Endothelial cell of umbilical vein (primary cell): ENCODE measurements at regions not wholly inside any gene's neighbourhood (a gene's known extent, or its start where the extent isn't known, plus 50 kb on each side); places are given as distances from the start of the nearest gene placed in this dataset.

Experiments
- BruUV-seq: library from RNA; stranded (reverse); fragments of 400-500 nt; replicated peaks from 2 replicates; lab custom pipeline; 2021; lab: Mats Ljungman, UMichigan
- CTCF ChIA-PET: fragments of 300-600, 350-600 bp; sonication (Branson Sonifier 250); formaldehyde crosslinking; loops from one replicate; lab custom pipeline; 2021; ENCODE audit warnings: antibody characterized with exemption, inconsistent platforms; lab: Charles Lee
- POLR2A ChIA-PET: fragments of 300-600, 350-600 bp; sonication (Branson Sonifier 250); formaldehyde crosslinking; loops from one replicate; lab custom pipeline; 2021; ENCODE audit warnings: antibody characterized with exemption, inconsistent platforms; lab: Charles Lee
- DNase-seq: peaks from one replicate; pipeline ENCODE4 v3.0.0-alpha.2; 2011; ENCODE audit warnings: low read depth, low spot score
- FAIRE-seq: peaks from 2 replicates; lab custom pipeline; 2011; peaks lifted over from hg19 to GRCh38; lab: Jason Lieb, UNC
- H2AFZ ChIP-seq: 2 replicates; pipeline ENCODE4 v1.6.0; 2012; ENCODE audit warnings: low read depth, low read length, control low read depth, inconsistent platforms
- H3K27ac ChIP-seq: 2 replicates; pipeline ENCODE4 v1.5.1; 2011; ENCODE audit warnings: low read depth, mild to moderate bottlenecking, control low read depth, low read length, moderate library complexity; ENCODE audit not compliant: insufficient read depth
- H3K27me3 ChIP-seq, 2 experiments: 2 replicates each; pipeline versions ENCODE4 v1.6.0 to v1.6.1; 2011; ENCODE audit warnings: low read length in 2 of 2, mixed read lengths in 1 of 2; ENCODE audit not compliant: control insufficient read depth in 2 of 2, insufficient read depth in 2 of 2
- H3K36me3 ChIP-seq, 2 experiments: 2 replicates in 1 of 2; 3 replicates in 1 of 2; pipeline ENCODE4 v1.5.1; 2011; ENCODE audit warnings: low read length in 2 of 2, mild to moderate bottlenecking in 1 of 2, moderate library complexity in 1 of 2; ENCODE audit not compliant: control insufficient read depth in 2 of 2, insufficient read depth in 2 of 2; ENCODE audit errors: extremely low read depth in 1 of 2
- H3K4me1 ChIP-seq: 3 replicates; pipeline ENCODE4 v1.5.1; 2011; ENCODE audit warnings: mild to moderate bottlenecking, low read length; ENCODE audit not compliant: control insufficient read depth, insufficient read depth; ENCODE audit errors: extremely low read depth
- H3K4me2 ChIP-seq: 2 replicates; pipeline ENCODE4 v1.6.1; 2011; ENCODE audit warnings: low read length, control low read depth, mixed read lengths; ENCODE audit not compliant: insufficient read depth
- H3K4me3 ChIP-seq, 3 experiments: fragments of 200-600 bp in 1 of 3; sonication (generic), shearing (Covaris generic) in 1 of 3; replicated peaks in 1 of 3; 2 replicates each; pipeline ENCODE4 v1.5.1; 2011 to 2016; ENCODE audit warnings: control low read depth in 3 of 3, low read length in 3 of 3, mild to moderate bottlenecking in 2 of 3, inconsistent platforms in 1 of 3, low read depth in 1 of 3, moderate library complexity in 1 of 3; ENCODE audit not compliant: insufficient read depth in 1 of 3
- H3K79me2 ChIP-seq: 2 replicates; pipeline ENCODE4 v1.6.0; 2012; ENCODE audit warnings: low read length, inconsistent platforms; ENCODE audit not compliant: control insufficient read depth, insufficient read depth
- H3K9ac ChIP-seq: replicated peaks from 2 replicates; pipeline ENCODE3; 2011; ENCODE audit warnings: low read length, control low read depth; ENCODE audit not compliant: insufficient read depth; ENCODE audit errors: extremely low read depth
- H3K9me1 ChIP-seq: replicated peaks from 3 replicates; pipeline ENCODE4 v1.6.0; 2011; ENCODE audit warnings: mild to moderate bottlenecking, low read length; ENCODE audit not compliant: control insufficient read depth, insufficient read depth; ENCODE audit errors: extremely low read depth
- H3K9me3 ChIP-seq: replicated peaks from 2 replicates; pipeline ENCODE4 v1.5.1; 2012; ENCODE audit warnings: low read length, inconsistent platforms; ENCODE audit not compliant: control insufficient read depth, insufficient read depth
- H4K20me1 ChIP-seq: replicated peaks from 2 replicates; pipeline ENCODE3; 2011; ENCODE audit warnings: mild to moderate bottlenecking, low read length; ENCODE audit not compliant: control insufficient read depth, insufficient read depth; ENCODE audit errors: extremely low read depth
- CTCF ChIP-seq, 2 donors: IDR thresholded peaks; 1 replicate in 1 of 2; 2 replicates in 1 of 2; pipeline ENCODE4 v1.5.1; 2011; ENCODE audit warnings: low read length in 2 of 2, mild to moderate bottlenecking in 2 of 2, moderate library complexity in 2 of 2, control low read depth in 1 of 2, inconsistent platforms in 1 of 2, low read depth in 1 of 2; ENCODE audit not compliant: insufficient read depth in 1 of 2; ENCODE audit errors: extremely low read depth in 1 of 2
- EZH2 ChIP-seq: IDR thresholded peaks from 2 replicates; pipeline ENCODE4 v1.6.1; 2012; ENCODE audit warnings: borderline replicate concordance, low read depth, mild to moderate bottlenecking, moderate library complexity, low read length, inconsistent platforms; ENCODE audit not compliant: severe bottlenecking
- FOS ChIP-seq: IDR thresholded peaks from 2 replicates; pipeline ENCODE4 v1.6.1; 2011; ENCODE audit warnings: mild to moderate bottlenecking, low read length, moderate library complexity, borderline replicate concordance; ENCODE audit not compliant: insufficient read depth
- GATA2 ChIP-seq: IDR thresholded peaks from 2 replicates; pipeline ENCODE4 v1.7.0; 2011; ENCODE audit warnings: low read depth, mild to moderate bottlenecking, moderate library complexity, mixed read lengths, low read length; ENCODE audit not compliant: insufficient read length, insufficient read depth
- JUN ChIP-seq: IDR thresholded peaks from 2 replicates; pipeline ENCODE4 v1.6.1; 2011; ENCODE audit warnings: borderline replicate concordance, low read depth; ENCODE audit not compliant: insufficient read length, insufficient read depth
- MYC ChIP-seq: IDR thresholded peaks from one replicate; pipeline ENCODE4 v1.6.1; 2011; ENCODE audit warnings: mild to moderate bottlenecking, low read depth, low read length
- POLR2A ChIP-seq: IDR thresholded peaks from 2 replicates; pipeline ENCODE4 v1.6.1; 2012; ENCODE audit warnings: low read depth, mild to moderate bottlenecking, control low read depth, low read length
- POLR2AphosphoS5 ChIP-seq: IDR thresholded peaks from 2 replicates; pipeline ENCODE4 v1.6.1; 2012; ENCODE audit warnings: low read depth, mild to moderate bottlenecking, control low read depth, low read length, moderate library complexity; ENCODE audit not compliant: insufficient read depth
- dilution Hi-C: fragments of 300-500 bp; cut with MboI; formaldehyde crosslinking; loops from one replicate; pipeline ENCODE4 v1.15.0; 2019; ENCODE audit warnings: low sequenced_read_pairs; ENCODE audit not compliant: extremely low pct_ligation_motif_present
- intact Hi-C: fragments of 100-400 bp; cut with micrococcal nuclease; formaldehyde crosslinking; loops from one replicate; pipeline ENCODE4 v1.10.0; 2022
- TF ChIP-seq, protein P1 (sequence below): IDR thresholded peaks from 2 replicates; pipeline ENCODE4 v1.6.1; 2011; ENCODE audit not compliant: insufficient read depth, insufficient read length

DNA sequence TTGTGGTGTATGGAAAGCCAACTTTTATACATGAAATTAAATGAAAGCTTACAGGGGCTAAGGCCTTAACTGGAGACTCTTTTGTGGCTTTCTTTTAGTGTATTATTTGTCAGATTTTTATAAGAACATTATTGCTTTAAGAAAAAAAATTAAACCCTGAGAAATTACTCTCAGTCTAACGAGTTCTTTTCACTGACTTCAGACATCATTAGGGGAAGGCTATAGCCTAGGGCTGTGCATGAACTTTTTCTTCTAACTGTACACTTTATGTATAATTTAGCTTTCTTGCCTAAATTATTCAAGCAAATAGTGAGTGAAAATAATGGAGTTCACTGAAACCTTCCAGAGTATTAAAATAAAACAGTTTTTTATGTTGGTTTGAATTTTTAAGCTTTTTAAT is 151.1 kb upstream of the MEIS1 start:
- Histone ChIP-seq H3K36me3 (no peaks in the 10 kb centered on the region), H3K4me2 (no peak overlapping the region), H3K9me3 (no peaks in the 10 kb centered on the region), H3K27ac (no peak overlapping the region), H3K9me1 (no peaks in the 10 kb centered on the region), H3K27me3 (no peaks in the 10 kb centered on the region), H2AFZ (no peak overlapping the region), H4K20me1 (no peaks in the 10 kb centered on the region), H3K4me3 (no peak overlapping the region), H3K4me1 (no peaks in the 10 kb centered on the region), H3K79me2 (no peaks in the 10 kb centered on the region), H3K9ac (no peak overlapping the region)
- BruUV-seq, result no TSS peak
- CTCF ChIA-PET, result no interaction called here
- intact Hi-C loops (no loop called here), dilution Hi-C loops (no loop called here)
- FAIRE-seq (no peak), DNase-seq (no peak)
- TF ChIP-seq POLR2A (no peak), GATA2 (no peak), POLR2AphosphoS5 (no peak), MYC (no peak), CTCF (IDR thresholded peaks at IDR 0.05; ENCODE audit: extremely low read depth in 1 of 2, insufficient read depth in 1 of 2, low read depth in 1 of 2, low read length in 2 of 2) (no peak), FOS (no peak), JUN (no peak), EZH2 (no peak)
- TF ChIP-seq, protein P1, sequence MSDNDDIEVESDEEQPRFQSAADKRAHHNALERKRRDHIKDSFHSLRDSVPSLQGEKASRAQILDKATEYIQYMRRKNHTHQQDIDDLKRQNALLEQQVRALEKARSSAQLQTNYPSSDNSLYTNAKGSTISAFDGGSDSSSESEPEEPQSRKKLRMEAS, result no peak
- POLR2A ChIA-PET, result no interaction called here
